ENCODE measurements at regions not wholly inside any gene's neighbourhood (a gene's known extent, or its start where the extent isn't known, plus 50 kb on each side); places are given as distances from the start of the nearest gene placed in this dataset.

- CTCF ChIA-PET, result no interaction called here
- H3K9me3 Mint-ChIP-seq, result peaks cover 14 to 26% (median 16%) of the 10 kb centered on the region in 5 donors
Observed at GRCh38 chr16:63628812-63629211, 1493.1 kb downstream of the CDH11 start.

DNA sequence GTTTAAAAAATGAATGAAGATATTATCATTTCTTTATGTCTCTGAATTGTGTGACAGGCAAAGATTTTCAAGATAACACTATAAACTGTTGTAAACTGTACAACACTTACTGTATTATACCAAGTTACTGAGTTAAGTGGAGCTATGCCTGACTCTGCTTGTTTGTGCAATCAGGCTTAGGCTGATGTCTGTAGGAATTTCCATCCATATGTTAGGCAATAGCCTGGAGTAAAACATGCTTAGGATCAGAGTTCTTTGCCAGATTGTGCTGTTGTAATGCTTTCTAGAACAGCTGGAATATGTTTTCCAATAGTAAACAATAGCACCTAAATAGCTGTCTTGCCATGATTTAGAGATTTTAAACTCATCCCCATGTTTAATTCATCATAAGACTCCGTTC, 1496.7 kb downstream of the CDH11 start:
- no peaks in the 10 kb centered on the region for H3K36me3 Mint-ChIP-seq
- Histone ChIP-seq H3K36me3 (ENCODE audit: insufficient read depth, low read length) (no peaks in the 10 kb centered on the region), H3K27ac (ENCODE audit: low read depth, low read length) (no peak overlapping the region), H3K27me3 (ENCODE audit: insufficient read depth, low read length, poor library complexity, severe bottlenecking) (no peaks in the 10 kb centered on the region), H3K4me3 (ENCODE audit: low read length) (no peak overlapping the region), H3K9me3 (ENCODE audit: low read length) (no peaks in the 10 kb centered on the region), H3K4me1 (ENCODE audit: insufficient read depth, low read length) (no peaks in the 10 kb centered on the region)
- no peaks in the 10 kb centered on the region for H3K27me3 Mint-ChIP-seq
- H3K9me3 Mint-ChIP-seq, result peaks cover 7 to 21% (median 15%) of the 10 kb centered on the region in 5 donors
- H3K4me3 Mint-ChIP-seq, result no peak overlapping the region
- CTCF ChIA-PET, result no interaction called here
- no peak for DNase-seq
- H3K4me1 Mint-ChIP-seq, result no peaks in the 10 kb centered on the region
- POLR2A ChIA-PET, result no interaction called here
- no peak overlapping the region for H3K27ac Mint-ChIP-seq

More at GRCh38 chr16:63628812-63629211, 1493.1 kb downstream of the CDH11 start:
- Histone ChIP-seq H3K36me3 (ENCODE audit: insufficient read depth, low read length) (no peaks in the 10 kb centered on the region), H3K4me3 (ENCODE audit: low read length) (no peak overlapping the region), H3K4me1 (ENCODE audit: insufficient read depth, low read length) (no peaks in the 10 kb centered on the region), H3K27ac (ENCODE audit: low read depth, low read length) (no peak overlapping the region), H3K9me3 (ENCODE audit: low read length) (no peaks in the 10 kb centered on the region), H3K27me3 (ENCODE audit: insufficient read depth, low read length, poor library complexity, severe bottlenecking) (no peaks in the 10 kb centered on the region)
- POLR2A ChIA-PET, result no interaction called here
- DNase-seq, result no peak
- Mint-ChIP-seq H3K4me1 (no peaks in the 10 kb centered on the region), H3K36me3 (no peaks in the 10 kb centered on the region), H3K4me3 (no peak overlapping the region), H3K27ac (no peak overlapping the region), H3K27me3 (no peaks in the 10 kb centered on the region)

- no peaks in the 10 kb centered on the region for H3K36me3 ChIP-seq (ENCODE audit: insufficient read depth, low read length)
- Mint-ChIP-seq H3K9me3 (peaks cover 8 to 28% (median 18%) of the 10 kb centered on the region in 5 donors), H3K4me3 (no peak overlapping the region), H3K36me3 (peaks cover 0 to 1% (median 0%) of the 10 kb centered on the region in 3 donors), H3K27me3 (no peaks in the 10 kb centered on the region), H3K27ac (no peak overlapping the region), H3K4me1 (no peaks in the 10 kb centered on the region)
- no peaks in the 10 kb centered on the region for H3K27me3 ChIP-seq (ENCODE audit: insufficient read depth, low read length, poor library complexity, severe bottlenecking)
- H3K27ac ChIP-seq (ENCODE audit: low read depth, low read length), result no peak overlapping the region
- H3K4me3 ChIP-seq (ENCODE audit: low read length), result no peak overlapping the region
- DNase-seq, result no peak
- ChIA-PET POLR2A (no interaction called here), CTCF (no interaction called here)
- H3K4me1 ChIP-seq (ENCODE audit: insufficient read depth, low read length), result no peaks in the 10 kb centered on the region
- H3K9me3 ChIP-seq (ENCODE audit: low read length), result no peaks in the 10 kb centered on the region
Observed at GRCh38 chr16:63623551-63624039, 1498.3 kb downstream of the CDH11 start.

DNA sequence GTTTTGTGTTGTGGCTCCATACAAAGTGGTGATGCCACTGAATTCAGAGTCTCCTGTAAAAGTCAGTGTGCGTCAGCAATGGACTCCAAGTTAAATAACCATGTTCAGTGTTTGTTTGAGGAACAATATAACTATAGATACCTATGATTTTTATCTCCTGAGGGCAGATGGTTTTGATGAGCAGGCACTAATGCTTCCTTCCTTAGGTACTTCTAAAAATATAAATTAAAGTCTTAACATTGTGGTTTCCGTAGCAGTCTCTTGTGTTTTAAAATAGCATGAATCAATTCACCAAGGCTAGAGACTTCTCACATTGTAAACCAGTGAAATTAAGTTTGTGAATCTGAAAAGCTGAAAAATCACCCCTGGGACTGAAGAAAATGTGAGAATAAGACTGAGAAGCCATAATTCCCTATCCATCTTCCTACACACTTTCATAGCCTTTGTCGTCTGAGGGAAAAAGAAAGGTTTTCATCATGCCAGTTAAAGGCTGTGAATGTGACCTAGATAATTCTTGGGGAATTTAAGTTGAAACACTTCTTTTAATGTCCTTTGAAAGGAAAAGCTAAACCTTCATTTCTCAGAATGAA, 1502.9 kb downstream of the CDH11 start:
- DNase-seq, result no peak
- no peak overlapping the region for H3K27ac ChIP-seq (ENCODE audit: low read depth, low read length)
- no peak overlapping the region for H3K4me3 Mint-ChIP-seq
- peaks cover 6 to 26% (median 21%) of the 10 kb centered on the region in 5 donors for H3K9me3 Mint-ChIP-seq
- CTCF ChIA-PET, result no interaction called here
- H3K4me1 ChIP-seq (ENCODE audit: insufficient read depth, low read length), result no peaks in the 10 kb centered on the region
- no peaks in the 10 kb centered on the region for H3K4me1 Mint-ChIP-seq
- H3K36me3 Mint-ChIP-seq, result peaks cover 0 to 1% (median 0%) of the 10 kb centered on the region in 3 donors
- H3K4me3 ChIP-seq (ENCODE audit: low read length), result no peak overlapping the region
- H3K36me3 ChIP-seq (ENCODE audit: insufficient read depth, low read length), result no peaks in the 10 kb centered on the region
- no peaks in the 10 kb centered on the region for H3K27me3 Mint-ChIP-seq
- H3K27ac Mint-ChIP-seq, result no peak overlapping the region
- H3K27me3 ChIP-seq (ENCODE audit: insufficient read depth, low read length, poor library complexity, severe bottlenecking), result no peaks in the 10 kb centered on the region
- H3K9me3 ChIP-seq (ENCODE audit: low read length), result peaks cover 6% of the 10 kb centered on the region
- POLR2A ChIA-PET, result no interaction called here

DNA sequence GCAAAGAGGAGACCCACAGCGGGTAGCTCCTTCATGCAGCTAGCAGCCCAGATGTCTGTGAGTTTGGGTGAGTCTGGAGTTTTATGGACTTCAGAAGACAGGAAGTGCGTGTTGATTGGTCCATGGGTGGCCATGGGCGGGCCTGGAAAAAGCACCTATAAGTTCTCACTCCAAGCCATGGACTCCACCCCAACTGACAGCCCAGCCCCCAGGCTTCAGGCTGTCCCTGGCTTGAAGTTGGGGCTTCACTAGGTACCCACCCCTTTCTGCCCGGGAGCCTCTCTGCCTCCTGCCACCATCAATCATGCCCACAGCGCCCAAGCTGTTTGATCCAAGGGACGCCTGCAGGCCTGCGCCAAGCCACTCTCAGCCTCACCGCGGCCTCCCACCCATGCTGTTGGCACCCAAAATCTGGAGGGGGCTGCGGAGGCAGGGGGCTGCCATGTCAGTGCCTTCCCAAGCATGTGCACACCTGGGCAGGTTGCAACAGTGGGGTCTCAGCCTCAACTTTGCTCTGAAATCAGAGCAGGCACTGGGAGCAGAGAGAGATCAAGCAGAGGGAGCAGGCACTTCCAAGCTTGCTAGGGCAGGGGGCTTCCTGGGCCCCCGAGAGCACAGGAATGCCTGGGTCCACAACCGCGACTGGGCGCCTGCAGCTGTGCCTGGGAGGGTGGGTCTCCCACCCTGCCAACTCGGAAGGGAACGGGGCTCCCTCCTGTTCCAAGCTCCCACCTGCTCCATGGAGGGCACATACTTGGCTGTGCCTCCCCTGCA, 1503.7 kb downstream of the CDH11 start:
- DNase-seq, result no peak
- H3K9me3 ChIP-seq (ENCODE audit: low read length), result peaks cover 6% of the 10 kb centered on the region
- H3K4me3 Mint-ChIP-seq, result no peak overlapping the region
- H3K27me3 ChIP-seq (ENCODE audit: insufficient read depth, low read length, poor library complexity, severe bottlenecking), result no peaks in the 10 kb centered on the region
- no peaks in the 10 kb centered on the region for H3K4me1 Mint-ChIP-seq
- H3K9me3 Mint-ChIP-seq, result peaks cover 9 to 32% (median 28%) of the 10 kb centered on the region in 5 donors
- H3K36me3 ChIP-seq (ENCODE audit: insufficient read depth, low read length), result no peaks in the 10 kb centered on the region
- no peaks in the 10 kb centered on the region for H3K4me1 ChIP-seq (ENCODE audit: insufficient read depth, low read length)
- H3K27me3 Mint-ChIP-seq, result no peaks in the 10 kb centered on the region
- H3K36me3 Mint-ChIP-seq, result peaks cover 0 to 1% (median 0%) of the 10 kb centered on the region in 3 donors
- H3K27ac Mint-ChIP-seq, result no peak overlapping the region
- H3K4me3 ChIP-seq (ENCODE audit: low read length), result no peak overlapping the region
- H3K27ac ChIP-seq (ENCODE audit: low read depth, low read length), result no peak overlapping the region
- CTCF ChIA-PET, result no interaction called here
- POLR2A ChIA-PET, result no interaction called here

GRCh38 chr16:63617047-63617989, 1504.5 kb downstream of the CDH11 start:
- Histone ChIP-seq H3K4me1 (ENCODE audit: insufficient read depth, low read length) (no peaks in the 10 kb centered on the region), H3K36me3 (ENCODE audit: insufficient read depth, low read length) (no peaks in the 10 kb centered on the region), H3K4me3 (ENCODE audit: low read length) (no peak overlapping the region), H3K27ac (ENCODE audit: low read depth, low read length) (no peak overlapping the region), H3K27me3 (ENCODE audit: insufficient read depth, low read length, poor library complexity, severe bottlenecking) (no peaks in the 10 kb centered on the region), H3K9me3 (ENCODE audit: low read length) (peaks cover 6% of the 10 kb centered on the region)
- Mint-ChIP-seq H3K36me3 (peaks cover 0 to 1% (median 0%) of the 10 kb centered on the region in 3 donors), H3K4me1 (no peaks in the 10 kb centered on the region), H3K4me3 (no peak overlapping the region), H3K27ac (no peak overlapping the region), H3K9me3 (peaks cover 9 to 34% (median 29%) of the 10 kb centered on the region in 5 donors), H3K27me3 (no peaks in the 10 kb centered on the region)
- CTCF ChIA-PET, result no interaction called here
- no peak for DNase-seq
- POLR2A ChIA-PET, result no interaction called here

GRCh38 chr16:63614429-63614828, 1507.4 kb downstream of the CDH11 start:
- POLR2A ChIA-PET, result no interaction called here
- H3K4me3 Mint-ChIP-seq, result no peak overlapping the region

DNA sequence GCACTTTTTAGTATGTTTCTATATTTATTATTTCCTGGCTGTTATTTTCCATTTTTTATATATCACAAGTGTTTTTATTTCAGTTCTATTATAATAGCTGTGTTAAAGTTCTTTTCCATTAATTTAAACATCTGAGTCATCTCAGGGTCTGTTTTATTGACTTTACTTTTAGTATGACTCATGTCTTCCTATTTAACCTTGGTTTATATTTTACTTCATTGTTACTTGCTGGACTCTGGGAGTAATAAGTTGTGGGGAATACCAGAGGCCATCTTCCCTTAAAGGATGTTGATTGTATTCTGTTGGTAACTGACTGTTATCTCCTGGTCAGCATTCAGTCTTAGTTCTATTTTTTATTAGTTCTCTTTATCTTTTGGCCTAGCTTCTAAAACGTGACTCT, 1508.2 kb downstream of the CDH11 start:
- no peak overlapping the region for H3K27ac ChIP-seq (ENCODE audit: low read depth, low read length)
- no peaks in the 10 kb centered on the region for H3K36me3 Mint-ChIP-seq
- ChIA-PET POLR2A (no interaction called here), CTCF (no interaction called here)
- H3K9me3 ChIP-seq (ENCODE audit: low read length), result peaks cover 6% of the 10 kb centered on the region
- peaks cover 13 to 43% (median 30%) of the 10 kb centered on the region in 5 donors for H3K9me3 Mint-ChIP-seq
- H3K4me1 Mint-ChIP-seq, result no peaks in the 10 kb centered on the region
- H3K4me1 ChIP-seq (ENCODE audit: insufficient read depth, low read length), result no peaks in the 10 kb centered on the region
- no peaks in the 10 kb centered on the region for H3K36me3 ChIP-seq (ENCODE audit: insufficient read depth, low read length)
- no peak for DNase-seq
- no peak overlapping the region for H3K4me3 Mint-ChIP-seq
- H3K27me3 Mint-ChIP-seq, result no peaks in the 10 kb centered on the region
- no peaks in the 10 kb centered on the region for H3K27me3 ChIP-seq (ENCODE audit: insufficient read depth, low read length, poor library complexity, severe bottlenecking)
- no peak overlapping the region for H3K4me3 ChIP-seq (ENCODE audit: low read length)
- H3K27ac Mint-ChIP-seq, result no peak overlapping the region

More at GRCh38 chr16:63614429-63614828, 1507.4 kb downstream of the CDH11 start:
- Histone ChIP-seq H3K4me1 (ENCODE audit: insufficient read depth, low read length) (no peaks in the 10 kb centered on the region), H3K9me3 (ENCODE audit: low read length) (peaks cover 6% of the 10 kb centered on the region), H3K4me3 (ENCODE audit: low read length) (no peak overlapping the region), H3K27ac (ENCODE audit: low read depth, low read length) (no peak overlapping the region), H3K36me3 (ENCODE audit: insufficient read depth, low read length) (no peaks in the 10 kb centered on the region), H3K27me3 (ENCODE audit: insufficient read depth, low read length, poor library complexity, severe bottlenecking) (no peaks in the 10 kb centered on the region)
- Mint-ChIP-seq H3K4me1 (no peaks in the 10 kb centered on the region), H3K36me3 (peaks cover 0 to 1% (median 0%) of the 10 kb centered on the region in 3 donors), H3K27me3 (no peaks in the 10 kb centered on the region), H3K9me3 (peaks cover 14 to 39% (median 28%) of the 10 kb centered on the region in 5 donors), H3K27ac (no peak overlapping the region)
- CTCF ChIA-PET, result no interaction called here
- no peak for DNase-seq

Measured in CD8-positive, alpha-beta memory T cell (primary cell).